Testis (tissue), 2 donors: ENCODE measurements at regions not wholly inside any gene's neighbourhood (a gene's known extent, or its start where the extent isn't known, plus 50 kb on each side); places are given as distances from the start of the nearest gene placed in this dataset.

Source experiments
- POLR2A ChIP-seq: fragments of 450-650 bp; IDR thresholded peaks from one replicate; pipeline ENCODE4 v1.6.1; 2017; ENCODE audit warnings: antibody characterized with exemption, mild to moderate bottlenecking, moderate library complexity
- TF ChIP-seq, protein P1 (sequence below), 3 experiments: fragments of 450-650 bp in 2 of 3; fragments of 200-600 bp in 1 of 3; sonication (generic) in 1 of 3; IDR thresholded peaks; one replicate each; pipeline ENCODE4 v1.5.1; 2016 to 2019; ENCODE audit warnings: antibody characterized with exemption in 3 of 3, mild to moderate bottlenecking in 2 of 3, moderate library complexity in 1 of 3

DNA sequence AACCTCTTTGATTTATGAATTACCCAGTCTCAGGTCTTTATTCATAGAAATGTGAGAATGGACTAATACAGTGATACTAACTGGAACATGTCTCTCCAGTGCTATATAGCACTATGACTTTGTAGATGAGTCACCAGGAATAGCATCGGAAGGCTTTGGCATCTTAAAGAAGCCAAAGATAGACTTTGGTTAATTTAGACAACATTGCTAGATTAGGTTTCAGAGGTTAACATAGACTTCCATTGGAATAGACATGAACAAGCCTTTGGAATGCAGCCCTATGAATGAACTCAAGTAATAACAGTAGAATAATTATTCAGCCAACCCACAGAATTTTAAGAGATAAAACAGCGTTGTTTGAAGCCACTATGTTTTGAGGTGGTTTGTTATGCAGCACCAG, 169.2 kb downstream of the HGF start:
- TF ChIP-seq, protein P1, sequence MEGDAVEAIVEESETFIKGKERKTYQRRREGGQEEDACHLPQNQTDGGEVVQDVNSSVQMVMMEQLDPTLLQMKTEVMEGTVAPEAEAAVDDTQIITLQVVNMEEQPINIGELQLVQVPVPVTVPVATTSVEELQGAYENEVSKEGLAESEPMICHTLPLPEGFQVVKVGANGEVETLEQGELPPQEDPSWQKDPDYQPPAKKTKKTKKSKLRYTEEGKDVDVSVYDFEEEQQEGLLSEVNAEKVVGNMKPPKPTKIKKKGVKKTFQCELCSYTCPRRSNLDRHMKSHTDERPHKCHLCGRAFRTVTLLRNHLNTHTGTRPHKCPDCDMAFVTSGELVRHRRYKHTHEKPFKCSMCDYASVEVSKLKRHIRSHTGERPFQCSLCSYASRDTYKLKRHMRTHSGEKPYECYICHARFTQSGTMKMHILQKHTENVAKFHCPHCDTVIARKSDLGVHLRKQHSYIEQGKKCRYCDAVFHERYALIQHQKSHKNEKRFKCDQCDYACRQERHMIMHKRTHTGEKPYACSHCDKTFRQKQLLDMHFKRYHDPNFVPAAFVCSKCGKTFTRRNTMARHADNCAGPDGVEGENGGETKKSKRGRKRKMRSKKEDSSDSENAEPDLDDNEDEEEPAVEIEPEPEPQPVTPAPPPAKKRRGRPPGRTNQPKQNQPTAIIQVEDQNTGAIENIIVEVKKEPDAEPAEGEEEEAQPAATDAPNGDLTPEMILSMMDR (IDR thresholded peaks at IDR 0.05) = no peak
- no peak for TF ChIP-seq POLR2A
